Activated CD4-positive, alpha-beta memory T cell treated with anti-CD3 and anti-CD28 coated beads, Interleukin-2, amount 10 ng/mL, durations not matched to agents 7 days and 5 days (primary cell): ENCODE measurements at regions not wholly inside any gene's neighbourhood (a gene's known extent, or its start where the extent isn't known, plus 50 kb on each side); places are given as distances from the start of the nearest gene placed in this dataset.

Source experiments
- CTCF ChIA-PET: fragments of 350-600 bp; sonication (Branson Sonifier 250); formaldehyde crosslinking; loops from one replicate; lab custom pipeline; 2021; ENCODE audit warnings: antibody characterized with exemption, inconsistent platforms; lab: Charles Lee
- POLR2A ChIA-PET: fragments of 350-600 bp; sonication (Branson Sonifier 250); formaldehyde crosslinking; loops from one replicate; lab custom pipeline; 2021; ENCODE audit warnings: antibody characterized with exemption; lab: Charles Lee
- DNase-seq: peaks from one replicate; pipeline ENCODE4 v3.0.0-alpha.2; 2020
- H3K27ac Mint-ChIP-seq: one replicate; pipeline ENCODE4 v1.8.0; 2021; ENCODE audit warnings: mild to moderate bottlenecking, mixed read lengths
- H3K27me3 Mint-ChIP-seq: one replicate; pipeline ENCODE4 v1.8.0; 2021; ENCODE audit warnings: mixed read lengths
- H3K36me3 Mint-ChIP-seq: one replicate; pipeline ENCODE4 v1.8.0; 2021; ENCODE audit warnings: low read depth, mixed read lengths
- H3K4me1 Mint-ChIP-seq: one replicate; pipeline ENCODE4 v1.8.0; 2021; ENCODE audit warnings: mixed read lengths
- H3K4me3 Mint-ChIP-seq: one replicate; pipeline ENCODE4 v1.8.0; 2021; ENCODE audit warnings: mild to moderate bottlenecking, mixed read lengths
- H3K9me3 Mint-ChIP-seq: one replicate; pipeline ENCODE4 v1.8.0; 2021; ENCODE audit warnings: mixed read lengths

DNA sequence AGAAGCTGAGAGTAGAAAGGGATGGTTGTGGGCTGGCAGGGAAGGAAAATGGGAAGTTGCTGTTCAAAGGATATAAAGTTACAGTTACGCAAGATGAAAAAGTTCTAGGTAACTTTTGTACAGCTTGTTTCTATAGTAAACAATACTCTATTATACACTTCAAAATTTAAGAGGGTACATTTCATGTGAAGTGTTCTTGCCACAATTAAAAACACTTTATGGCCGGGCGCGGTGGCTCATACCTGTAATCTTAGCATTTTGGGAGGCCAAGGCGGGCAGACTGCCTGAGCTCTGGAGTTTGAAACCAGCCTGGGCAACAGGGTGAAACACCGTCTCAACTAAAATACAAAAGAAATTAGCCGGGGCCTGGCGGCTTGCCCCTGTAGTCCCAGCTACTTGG, 623.6 kb downstream of the STIM2 start:
- ChIA-PET POLR2A (no interaction called here), CTCF (no interaction called here)
- H3K27me3 Mint-ChIP-seq: no peaks in the 10 kb centered on the region
- peaks cover 4% of the 10 kb centered on the region for H3K9me3 Mint-ChIP-seq
- H3K27ac Mint-ChIP-seq: no peak overlapping the region
- no peak overlapping the region for H3K4me3 Mint-ChIP-seq
- no peak for DNase-seq
- H3K4me1 Mint-ChIP-seq: no peaks in the 10 kb centered on the region
- H3K36me3 Mint-ChIP-seq: no peaks in the 10 kb centered on the region

GRCh38 chr4:27490315-27490714, 629.7 kb downstream of the STIM2 start:
- peaks cover 4% of the 10 kb centered on the region for H3K9me3 Mint-ChIP-seq
- H3K27ac Mint-ChIP-seq: no peak overlapping the region
- ChIA-PET POLR2A (no interaction called here), CTCF (no interaction called here)
- no peaks in the 10 kb centered on the region for H3K27me3 Mint-ChIP-seq
- no peak overlapping the region for H3K4me3 Mint-ChIP-seq
- no peaks in the 10 kb centered on the region for H3K4me1 Mint-ChIP-seq
- H3K36me3 Mint-ChIP-seq: no peaks in the 10 kb centered on the region
- no peak for DNase-seq

- Mint-ChIP-seq H3K27ac (no peak overlapping the region), H3K4me1 (no peaks in the 10 kb centered on the region), H3K27me3 (no peaks in the 10 kb centered on the region), H3K36me3 (no peaks in the 10 kb centered on the region), H3K9me3 (peaks cover 1% of the 10 kb centered on the region), H3K4me3 (no peak overlapping the region)
- POLR2A ChIA-PET: no interaction called here
- CTCF ChIA-PET: no interaction called here
- no peak for DNase-seq
These were observed 630.1 kb downstream of the STIM2 start for GRCh38 chr4:27490766-27491165.

- Mint-ChIP-seq H3K27ac (no peak overlapping the region), H3K4me1 (no peaks in the 10 kb centered on the region), H3K4me3 (no peak overlapping the region), H3K36me3 (no peaks in the 10 kb centered on the region), H3K27me3 (no peaks in the 10 kb centered on the region), H3K9me3 (peaks cover 5% of the 10 kb centered on the region)
- CTCF ChIA-PET: no interaction called here
- POLR2A ChIA-PET: no interaction called here
- DNase-seq: no peak
These were observed 645.8 kb downstream of the STIM2 start for GRCh38 chr4:27506401-27506800.

DNA sequence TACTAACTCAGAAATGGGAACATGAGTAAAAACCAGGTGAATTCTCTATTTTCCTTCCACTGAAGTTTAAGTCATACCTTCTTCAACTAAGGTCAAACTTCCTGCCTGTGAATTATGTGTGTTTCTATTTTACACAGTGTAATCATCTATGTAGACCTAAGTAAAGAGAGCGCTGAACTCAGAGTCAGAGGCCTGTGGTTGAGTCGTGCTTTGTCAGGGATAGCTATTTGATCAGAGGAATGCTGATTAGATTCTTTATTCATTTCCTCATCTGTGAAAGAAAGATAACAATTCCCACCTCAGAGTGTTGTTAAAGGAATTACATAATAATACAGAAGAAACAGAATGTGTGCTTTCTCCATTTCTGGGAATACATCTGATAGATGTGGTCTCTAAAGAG, 654.1 kb downstream of the STIM2 start:
- H3K4me1 Mint-ChIP-seq: no peaks in the 10 kb centered on the region
- POLR2A ChIA-PET: no interaction called here
- no peak for DNase-seq
- H3K9me3 Mint-ChIP-seq: peaks cover 3% of the 10 kb centered on the region
- no peaks in the 10 kb centered on the region for H3K36me3 Mint-ChIP-seq
- no peak overlapping the region for H3K4me3 Mint-ChIP-seq
- CTCF ChIA-PET: no interaction called here
- H3K27me3 Mint-ChIP-seq: no peaks in the 10 kb centered on the region
- no peak overlapping the region for H3K27ac Mint-ChIP-seq

GRCh38 chr4:27515140-27515539, 654.5 kb downstream of the STIM2 start:
- no peaks in the 10 kb centered on the region for H3K27me3 Mint-ChIP-seq
- POLR2A ChIA-PET: no interaction called here
- no peak for DNase-seq
- H3K36me3 Mint-ChIP-seq: no peaks in the 10 kb centered on the region
- H3K27ac Mint-ChIP-seq: no peak overlapping the region
- CTCF ChIA-PET: no interaction called here
- H3K4me1 Mint-ChIP-seq: no peaks in the 10 kb centered on the region
- peaks cover 3% of the 10 kb centered on the region for H3K9me3 Mint-ChIP-seq
- H3K4me3 Mint-ChIP-seq: no peak overlapping the region

DNA sequence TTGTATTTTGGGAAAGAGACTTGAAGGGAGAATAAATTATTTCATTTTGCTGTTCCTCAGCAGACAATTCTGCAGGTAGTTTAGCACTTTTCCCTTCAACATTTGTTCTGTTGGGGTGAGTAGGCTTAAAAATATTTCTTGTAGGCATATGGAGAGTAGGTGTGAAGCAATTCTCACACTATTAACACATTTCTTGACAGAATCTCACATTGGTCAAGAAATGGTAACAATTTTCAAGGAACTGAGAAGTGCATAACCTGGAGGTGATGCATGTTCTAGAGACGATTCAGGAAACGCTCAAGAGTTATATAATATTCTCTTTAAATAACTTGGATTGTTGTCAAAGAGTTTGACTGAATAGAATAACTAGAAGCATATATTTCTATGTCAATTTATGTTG, 658.2 kb downstream of the STIM2 start:
- no peaks in the 10 kb centered on the region for H3K27me3 Mint-ChIP-seq
- H3K4me3 Mint-ChIP-seq: no peak overlapping the region
- ChIA-PET CTCF (no interaction called here), POLR2A (no interaction called here)
- H3K27ac Mint-ChIP-seq: no peak overlapping the region
- no peaks in the 10 kb centered on the region for H3K36me3 Mint-ChIP-seq
- peaks cover 2% of the 10 kb centered on the region for H3K9me3 Mint-ChIP-seq
- no peak for DNase-seq
- H3K4me1 Mint-ChIP-seq: no peaks in the 10 kb centered on the region

GRCh38 chr4:27524224-27524623, 663.6 kb downstream of the STIM2 start:
- Mint-ChIP-seq H3K4me1 (no peaks in the 10 kb centered on the region), H3K27ac (no peak overlapping the region), H3K4me3 (no peak overlapping the region), H3K9me3 (peaks cover 2% of the 10 kb centered on the region), H3K27me3 (no peaks in the 10 kb centered on the region), H3K36me3 (no peaks in the 10 kb centered on the region)
- POLR2A ChIA-PET: no interaction called here
- DNase-seq: no peak
- CTCF ChIA-PET: no interaction called here

- CTCF ChIA-PET: no interaction called here
- POLR2A ChIA-PET: no interaction called here
- no peak for DNase-seq
- Mint-ChIP-seq H3K4me1 (no peaks in the 10 kb centered on the region), H3K4me3 (no peak overlapping the region), H3K36me3 (no peaks in the 10 kb centered on the region), H3K9me3 (no peaks in the 10 kb centered on the region), H3K27me3 (no peaks in the 10 kb centered on the region), H3K27ac (no peak overlapping the region)
These were observed 673.8 kb downstream of the STIM2 start for GRCh38 chr4:27534488-27534887.

DNA sequence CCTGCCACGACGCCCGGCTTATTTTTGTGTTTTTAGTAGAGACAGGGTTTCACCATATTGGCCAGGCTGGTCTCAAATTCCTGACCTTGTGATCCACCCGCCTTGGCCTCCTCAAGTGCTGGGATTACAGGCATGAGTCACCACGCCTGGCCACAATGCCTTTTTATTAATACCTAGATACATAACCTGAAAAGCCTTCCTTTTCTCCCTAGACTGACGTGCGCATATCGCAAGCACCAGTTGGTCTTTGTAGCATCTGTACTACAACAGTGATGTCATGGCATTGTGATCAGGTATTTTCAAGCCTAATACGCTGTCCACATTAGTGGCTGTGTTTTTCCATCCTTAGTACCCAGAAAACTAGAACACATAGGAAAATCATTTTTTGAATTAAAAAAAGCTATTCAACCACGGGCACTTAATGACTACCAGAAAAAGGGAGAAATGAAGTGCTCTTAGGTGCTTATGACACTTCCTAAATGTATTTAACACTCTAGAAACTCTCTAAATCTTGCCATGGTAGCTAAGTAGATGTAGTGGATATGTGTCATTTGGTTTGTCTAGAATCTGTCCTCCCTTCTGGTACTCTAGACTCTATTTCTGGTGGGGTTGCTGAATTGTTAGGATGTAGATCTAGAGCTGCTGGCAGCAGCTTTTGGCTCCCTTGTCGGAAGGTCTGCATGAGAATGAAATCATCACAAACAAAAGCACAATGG, 707.8 kb downstream of the STIM2 start:
- POLR2A ChIA-PET: no interaction called here
- Mint-ChIP-seq H3K4me3 (no peak overlapping the region), H3K9me3 (no peaks in the 10 kb centered on the region), H3K27me3 (no peaks in the 10 kb centered on the region), H3K36me3 (no peaks in the 10 kb centered on the region), H3K27ac (no peak overlapping the region), H3K4me1 (no peaks in the 10 kb centered on the region)
- CTCF ChIA-PET: no interaction called here
- no peak for DNase-seq

GRCh38 chr4:27568952-27569319, 708.3 kb downstream of the STIM2 start:
- CTCF ChIA-PET: no interaction called here
- no peak for DNase-seq
- Mint-ChIP-seq H3K27ac (no peak overlapping the region), H3K4me3 (no peak overlapping the region), H3K9me3 (no peaks in the 10 kb centered on the region), H3K36me3 (no peaks in the 10 kb centered on the region), H3K27me3 (no peaks in the 10 kb centered on the region), H3K4me1 (no peaks in the 10 kb centered on the region)
- POLR2A ChIA-PET: no interaction called here

GRCh38 chr4:27574743-27575142, 714.1 kb downstream of the STIM2 start:
- Mint-ChIP-seq H3K36me3 (no peaks in the 10 kb centered on the region), H3K4me1 (no peaks in the 10 kb centered on the region), H3K9me3 (peaks cover 6% of the 10 kb centered on the region), H3K4me3 (no peak overlapping the region), H3K27ac (no peak overlapping the region), H3K27me3 (no peaks in the 10 kb centered on the region)
- POLR2A ChIA-PET: no interaction called here
- DNase-seq: no peak
- CTCF ChIA-PET: no interaction called here

GRCh38 chr4:27577951-27578350, 717.3 kb downstream of the STIM2 start:
- Mint-ChIP-seq H3K27me3 (no peaks in the 10 kb centered on the region), H3K4me1 (no peaks in the 10 kb centered on the region), H3K4me3 (no peak overlapping the region), H3K27ac (no peak overlapping the region), H3K9me3 (peaks cover 8% of the 10 kb centered on the region), H3K36me3 (no peaks in the 10 kb centered on the region)
- POLR2A ChIA-PET: no interaction called here
- no peak for DNase-seq
- CTCF ChIA-PET: no interaction called here

GRCh38 chr4:27592738-27593137, 732.1 kb downstream of the STIM2 start:
- H3K4me3 Mint-ChIP-seq: no peak overlapping the region
- no peak for DNase-seq
- ChIA-PET POLR2A (no interaction called here), CTCF (no interaction called here)
- H3K4me1 Mint-ChIP-seq: no peaks in the 10 kb centered on the region
- no peak overlapping the region for H3K27ac Mint-ChIP-seq
- H3K36me3 Mint-ChIP-seq: no peaks in the 10 kb centered on the region
- H3K9me3 Mint-ChIP-seq: no peaks in the 10 kb centered on the region
- no peaks in the 10 kb centered on the region for H3K27me3 Mint-ChIP-seq
